Skeletal muscle tissue (tissue), 3 donors: ENCODE measurements at regions not wholly inside any gene's neighbourhood (a gene's known extent, or its start where the extent isn't known, plus 50 kb on each side); places are given as distances from the start of the nearest gene placed in this dataset.
"Not testable (repeated sequence)": the region's sequence is repeated elsewhere in the genome, so short reads cannot be mapped to it uniquely, and the experiment has no call there.

ENCODE experiments used
- H3K27ac ChIP-seq: one replicate; pipeline ENCODE4 v1.7.0; 2013; ENCODE audit warnings: mild to moderate bottlenecking, low read depth, low read length, inconsistent platforms
- H3K27me3 ChIP-seq, 3 donors: one replicate each; pipeline ENCODE4 v1.7.0; 2013; ENCODE audit warnings: low read length in 3 of 3; ENCODE audit not compliant: control insufficient read depth in 3 of 3, insufficient read depth in 3 of 3
- H3K36me3 ChIP-seq, 3 donors: one replicate each; pipeline ENCODE4 v1.7.0; 2013; ENCODE audit warnings: low read length in 3 of 3; ENCODE audit not compliant: control insufficient read depth in 3 of 3, insufficient read depth in 3 of 3
- H3K4me1 ChIP-seq, 3 donors: one replicate each; pipeline ENCODE4 v1.7.0; 2013; ENCODE audit warnings: low read length in 3 of 3, mild to moderate bottlenecking in 3 of 3; ENCODE audit not compliant: control insufficient read depth in 3 of 3, insufficient read depth in 3 of 3
- H3K4me3 ChIP-seq, 3 donors: one replicate each; pipeline ENCODE4 v1.7.0; 2013; ENCODE audit warnings: low read length in 3 of 3
- H3K9ac ChIP-seq, 3 donors: one replicate each; pipeline ENCODE4 v1.7.0; 2013; ENCODE audit warnings: low read length in 3 of 3, mild to moderate bottlenecking in 3 of 3, moderate library complexity in 2 of 3, low read depth in 1 of 3
- H3K9me3 ChIP-seq, 3 donors: one replicate each; pipeline ENCODE4 v1.7.0; 2013; ENCODE audit warnings: low read length in 3 of 3; ENCODE audit not compliant: control insufficient read depth in 3 of 3
- donor health status: Osteomylitis.

DNA sequence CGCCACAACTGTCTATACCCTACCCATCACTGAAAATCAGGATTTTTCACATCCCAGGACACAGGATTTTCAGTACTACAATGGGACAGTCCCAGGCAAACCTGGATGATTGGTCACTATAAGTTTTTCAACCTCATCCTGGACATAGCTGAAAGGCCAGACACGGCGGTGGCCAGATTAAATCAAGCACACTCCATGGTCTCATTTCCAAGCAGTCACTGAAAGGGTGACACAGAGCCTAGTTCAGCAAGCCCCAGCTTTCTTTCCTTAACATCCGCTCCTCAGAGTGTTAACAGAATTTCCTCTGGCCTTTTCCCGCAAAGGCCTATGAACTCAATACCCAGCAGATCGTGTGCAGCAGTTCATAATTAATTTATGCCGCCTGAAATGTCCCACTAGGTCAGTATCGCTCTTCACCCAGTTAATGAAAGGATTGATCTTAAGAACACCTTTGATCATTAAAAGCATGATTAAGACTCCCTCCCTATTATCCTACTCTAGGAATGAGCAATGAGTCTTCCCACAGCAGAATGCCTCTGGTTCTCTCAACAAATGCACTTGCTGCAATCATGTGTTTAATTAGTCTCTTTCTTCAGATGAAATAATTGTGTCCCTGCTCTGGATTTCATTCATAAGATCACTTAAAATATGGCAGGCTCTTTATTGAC, 104.0 kb upstream of the NANOS1 start:
- Histone ChIP-seq H3K4me1 (peaks cover 0 to 2% (median 0%) of the 10 kb centered on the region in 3 donors), H3K27me3 (no peaks in the 10 kb centered on the region), H3K9me3 (peaks cover 0 to under 1% (median 0%) of the 10 kb centered on the region in 3 donors), H3K36me3 (no peaks in the 10 kb centered on the region), H3K27ac (peak overlapping the region; percentile 45), H3K9ac (no peak overlapping the region), H3K4me3 (no peak overlapping the region)

DNA sequence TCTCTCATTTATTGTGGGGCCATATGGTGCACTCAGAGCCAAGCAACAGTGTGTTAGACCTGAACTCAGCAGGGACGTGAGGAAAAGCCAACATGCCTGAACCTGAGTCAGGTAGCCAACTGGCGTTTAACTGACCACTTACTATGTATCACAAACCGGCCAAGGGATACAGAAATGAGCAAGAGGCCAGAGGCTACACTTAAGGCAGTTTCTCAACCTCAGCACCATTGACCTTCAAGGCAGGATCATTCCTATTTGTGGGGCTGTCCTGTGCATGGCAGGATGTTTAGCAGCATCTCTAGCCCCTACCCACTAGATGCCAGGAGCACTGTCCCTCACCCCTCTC, 103.5 kb upstream of the NANOS1 start:
- Histone ChIP-seq H3K4me1 (peaks cover 0 to 2% (median 0%) of the 10 kb centered on the region in 3 donors), H3K27ac (peak overlapping the region; percentile 45), H3K4me3 (no peak overlapping the region), H3K9ac (no peak overlapping the region), H3K27me3 (no peaks in the 10 kb centered on the region), H3K9me3 (peaks cover 0 to 2% (median under 1%) of the 10 kb centered on the region in 3 donors), H3K36me3 (no peaks in the 10 kb centered on the region)

DNA sequence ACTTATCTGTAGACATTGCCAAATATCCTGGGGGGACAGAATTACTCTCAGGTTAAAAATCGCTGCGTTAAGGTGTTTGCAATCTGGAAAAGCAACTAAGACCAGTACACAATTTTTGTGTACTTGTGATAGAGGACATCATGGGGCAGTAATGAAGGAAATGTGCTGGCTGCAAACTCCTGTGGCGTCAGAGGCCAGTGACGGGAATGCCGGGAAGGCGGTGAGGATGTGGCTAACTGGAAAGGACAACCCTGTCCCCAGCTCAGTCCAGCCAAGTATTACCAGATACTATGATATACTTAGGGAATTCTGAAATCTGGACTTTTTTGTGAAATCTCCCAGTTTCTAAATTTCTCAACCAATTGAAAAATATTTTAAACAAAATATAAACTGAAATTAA, 103.1 kb upstream of the NANOS1 start:
- Histone ChIP-seq H3K36me3 (no peaks in the 10 kb centered on the region), H3K27me3 (no peaks in the 10 kb centered on the region)

DNA sequence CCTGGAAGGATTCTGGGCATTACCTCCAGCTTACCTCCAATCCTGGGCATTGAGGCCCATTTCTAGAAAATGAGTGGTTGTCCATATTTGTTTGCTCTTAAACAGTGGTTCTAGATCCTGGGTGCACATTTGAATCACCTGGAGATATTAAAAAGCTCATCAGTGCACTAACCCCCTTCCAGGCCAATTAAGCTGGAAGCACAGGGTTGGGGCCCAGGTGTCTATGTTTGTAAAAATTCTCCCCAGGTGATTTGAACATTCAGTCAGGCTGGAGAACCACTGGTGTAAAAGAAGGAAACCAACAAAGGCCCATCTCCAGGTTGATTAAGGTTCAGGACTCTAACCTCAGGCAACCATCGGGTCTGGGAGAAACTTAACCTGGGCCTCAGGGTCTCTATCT, 102.6 kb upstream of the NANOS1 start:
- Histone ChIP-seq H3K27ac (no peak overlapping the region), H3K4me1 (peaks cover 0 to 2% (median 0%) of the 10 kb centered on the region in 3 donors), H3K9me3 (peaks cover 0 to 8% (median 2%) of the 10 kb centered on the region in 3 donors), H3K27me3 (no peaks in the 10 kb centered on the region), H3K36me3 (no peaks in the 10 kb centered on the region), H3K9ac (no peak overlapping the region), H3K4me3 (no peak overlapping the region)

More for the DNA sequence above, 103.1 kb upstream of the NANOS1 start:
- Histone ChIP-seq H3K4me1 (peaks cover 0 to 2% (median 0%) of the 10 kb centered on the region in 3 donors), H3K27ac (peak overlapping the region; percentile 45), H3K9me3 (peaks cover 0 to 3% (median 2%) of the 10 kb centered on the region in 3 donors), H3K4me3 (no peak overlapping the region), H3K9ac (no peak overlapping the region)

DNA sequence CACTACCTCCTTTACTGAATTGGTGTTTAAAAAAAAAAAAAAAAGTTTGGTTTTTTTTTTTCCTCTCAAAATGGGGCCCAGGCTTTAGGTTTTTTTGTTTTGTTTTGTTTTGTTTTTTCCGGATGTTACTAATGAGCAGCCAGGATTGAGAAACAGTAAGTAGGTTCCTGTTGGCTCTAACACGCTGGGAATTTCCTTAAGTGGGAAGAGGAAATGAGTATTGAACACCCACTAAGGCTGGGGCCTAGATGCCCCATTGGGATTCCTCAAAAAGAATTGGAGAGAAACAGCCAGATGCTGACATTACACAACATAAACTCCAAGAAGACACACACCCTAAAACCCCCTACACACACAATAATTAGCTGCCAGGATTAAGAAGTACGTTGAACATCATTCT, 102.2 kb upstream of the NANOS1 start:
- no peak overlapping the region for H3K9ac ChIP-seq
- no peaks in the 10 kb centered on the region for H3K27me3 ChIP-seq
- H3K4me3 ChIP-seq = no peak overlapping the region
- H3K4me1 ChIP-seq = peaks cover 0 to 2% (median 0%) of the 10 kb centered on the region in 3 donors
- no peak overlapping the region for H3K27ac ChIP-seq
- H3K9me3 ChIP-seq = peaks cover 0 to 8% (median 2%) of the 10 kb centered on the region in 3 donors
- H3K36me3 ChIP-seq = no peaks in the 10 kb centered on the region

DNA sequence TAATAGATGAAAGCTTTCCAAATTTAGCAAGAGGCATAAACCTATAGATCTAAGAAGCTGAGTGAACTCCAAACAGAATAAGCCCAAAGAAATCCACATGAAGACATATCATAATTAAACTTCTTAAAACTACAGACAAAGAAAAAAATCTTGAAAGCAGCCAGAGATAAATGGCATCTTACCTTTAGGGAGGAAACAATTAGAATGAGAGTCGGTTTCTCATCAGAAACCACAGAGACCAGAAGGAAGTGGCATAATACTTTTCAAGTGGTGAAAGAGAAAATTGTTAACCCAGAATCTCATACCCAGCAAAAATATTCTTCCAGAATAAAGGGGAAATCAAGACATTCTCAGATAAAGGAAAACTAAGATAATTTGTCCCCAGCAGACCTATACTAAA, 98.9 kb upstream of the NANOS1 start:
- H3K36me3 ChIP-seq = no peaks in the 10 kb centered on the region
- peaks cover 0 to 12% (median 2%) of the 10 kb centered on the region in 3 donors for H3K9me3 ChIP-seq
- no peak overlapping the region for H3K27ac ChIP-seq
- H3K9ac ChIP-seq = no peak overlapping the region
- H3K4me1 ChIP-seq = peaks cover 0 to 2% (median 0%) of the 10 kb centered on the region in 3 donors
- H3K4me3 ChIP-seq = no peak overlapping the region
- no peaks in the 10 kb centered on the region for H3K27me3 ChIP-seq

DNA sequence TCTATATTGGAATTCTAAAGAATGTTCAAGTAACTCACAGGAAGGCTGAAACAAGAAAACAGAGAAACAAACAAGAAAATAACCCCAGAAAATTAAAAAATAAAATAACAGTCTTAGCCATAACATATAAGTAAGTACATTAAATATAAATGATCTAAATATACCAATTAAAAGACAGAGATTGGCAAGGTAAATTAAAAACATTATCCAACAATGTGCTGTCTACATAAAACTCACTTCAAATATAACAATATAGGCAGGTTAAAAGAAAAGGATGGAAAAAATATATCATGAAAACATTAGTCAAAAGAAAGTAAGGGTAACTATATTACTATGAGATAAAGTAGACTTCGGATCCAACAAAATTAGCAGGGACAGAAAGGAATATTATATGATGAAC, 98.1 kb upstream of the NANOS1 start:
- no peak overlapping the region for H3K4me3 ChIP-seq
- peaks cover 0 to 2% (median 0%) of the 10 kb centered on the region in 3 donors for H3K4me1 ChIP-seq
- H3K27ac ChIP-seq = no peak overlapping the region
- no peaks in the 10 kb centered on the region for H3K36me3 ChIP-seq
- no peak overlapping the region for H3K9ac ChIP-seq
- no peaks in the 10 kb centered on the region for H3K27me3 ChIP-seq
- peaks cover 0 to 12% (median 2%) of the 10 kb centered on the region in 3 donors for H3K9me3 ChIP-seq

DNA sequence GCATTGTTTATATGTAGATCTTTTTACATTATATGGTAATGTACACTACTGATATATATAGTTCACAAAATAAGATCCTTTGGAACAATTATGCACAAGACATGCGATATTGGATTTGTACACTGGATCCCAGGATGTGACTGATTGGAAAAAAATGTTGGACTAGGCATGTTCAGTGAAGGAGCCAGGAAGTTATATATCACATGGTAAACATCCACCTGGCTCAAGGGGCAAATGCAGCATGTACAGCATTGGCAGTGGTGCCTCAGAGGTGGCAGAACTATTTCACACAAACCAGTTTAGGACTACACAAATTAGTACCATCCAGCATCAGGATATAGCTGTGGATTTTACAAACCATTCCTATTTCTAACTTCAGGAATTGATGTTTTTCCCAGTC, 97.4 kb upstream of the NANOS1 start:
- not testable (repeated sequence) for H3K9ac ChIP-seq, H3K4me1 ChIP-seq, H3K4me3 ChIP-seq, H3K27me3 ChIP-seq, H3K27ac ChIP-seq, H3K36me3 ChIP-seq
- peaks cover 0 to 12% (median 2%) of the 10 kb centered on the region in 3 donors for H3K9me3 ChIP-seq

DNA sequence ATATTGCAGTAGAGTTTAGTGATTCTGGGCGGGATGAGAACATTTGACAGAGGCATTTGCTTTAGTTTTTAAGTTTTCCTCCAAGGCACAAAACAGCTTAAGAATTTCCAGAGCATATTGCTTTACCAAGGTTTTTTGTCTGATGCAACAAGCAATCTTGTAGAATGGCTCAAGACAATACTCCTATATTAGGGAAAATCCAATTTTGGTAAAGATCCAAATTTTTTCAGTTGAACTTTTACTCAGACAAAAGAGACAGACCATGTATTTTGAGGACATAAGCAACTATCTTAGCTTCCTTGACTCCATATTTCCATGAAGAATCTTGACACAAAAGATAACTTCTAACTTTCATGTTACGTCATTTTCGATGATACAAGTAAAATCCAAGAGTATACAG, 92.3 kb upstream of the NANOS1 start:
- Histone ChIP-seq H3K27me3 (no peaks in the 10 kb centered on the region), H3K4me3 (no peak overlapping the region), H3K9me3 (peaks cover 0 to 4% (median 0%) of the 10 kb centered on the region in 3 donors), H3K9ac (no peak overlapping the region), H3K4me1 (no peaks in the 10 kb centered on the region), H3K27ac (no peak overlapping the region), H3K36me3 (no peaks in the 10 kb centered on the region)

DNA sequence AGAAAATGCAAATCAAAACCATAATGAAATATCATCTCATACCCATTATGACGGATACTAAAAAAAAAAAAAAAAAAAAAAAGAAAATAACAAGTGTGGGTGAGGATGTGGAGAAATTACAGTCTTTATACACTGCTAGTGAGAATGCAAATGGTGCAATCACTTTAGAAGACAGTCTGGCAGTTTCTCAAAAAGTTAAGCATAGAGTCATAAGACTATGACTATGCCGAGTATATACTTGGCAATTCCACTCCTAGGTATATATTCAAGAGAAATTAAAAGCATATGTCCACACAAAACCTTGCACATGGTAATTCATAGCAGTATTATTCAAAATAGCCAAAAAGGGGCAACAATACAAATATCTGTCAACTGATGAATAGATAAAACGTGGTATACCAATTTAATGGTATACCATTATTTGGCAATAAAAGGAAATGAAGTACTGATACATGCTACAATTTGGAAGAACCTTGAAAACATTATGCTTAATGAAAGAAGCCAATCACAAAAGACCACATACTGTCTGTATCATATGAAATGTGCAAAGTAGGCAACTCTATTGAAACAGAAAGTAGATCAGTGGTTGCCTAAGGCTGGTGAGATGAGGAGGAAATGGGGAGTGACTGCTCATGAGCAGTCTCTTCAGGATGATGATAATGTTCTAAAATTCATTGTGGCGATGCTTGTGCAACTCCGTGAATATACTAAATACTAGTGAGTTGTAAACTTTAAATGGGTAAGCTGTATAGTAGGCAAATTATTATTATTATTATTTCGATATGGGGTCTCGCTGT, 90.1 kb upstream of the NANOS1 start:
- H3K9me3 ChIP-seq = no peaks in the 10 kb centered on the region
- H3K27me3 ChIP-seq = no peaks in the 10 kb centered on the region
- no peak overlapping the region for H3K27ac ChIP-seq
- no peak overlapping the region for H3K9ac ChIP-seq
- H3K4me1 ChIP-seq = no peaks in the 10 kb centered on the region
- no peak overlapping the region for H3K4me3 ChIP-seq
- H3K36me3 ChIP-seq = no peaks in the 10 kb centered on the region
